Progenitor cell of endocrine pancreas (in vitro differentiated cells): ENCODE measurements at regions not wholly inside any gene's neighbourhood (a gene's known extent, or its start where the extent isn't known, plus 50 kb on each side); places are given as distances from the start of the nearest gene placed in this dataset.

Source experiments
- DNase-seq: peaks from one replicate; pipeline ENCODE4 v3.0.0; 2021; ENCODE audit warnings: low spot score; ENCODE audit not compliant: unreplicated experiment
- H3K27ac Mint-ChIP-seq: 2 replicates; pipeline ENCODE4 v1.8.0; 2021; ENCODE audit warnings: mild to moderate bottlenecking, moderate library complexity, mixed read lengths
- H3K27me3 Mint-ChIP-seq: 2 replicates; pipeline ENCODE4 v1.8.0; 2021; ENCODE audit warnings: mixed read lengths
- H3K36me3 Mint-ChIP-seq: 2 replicates; pipeline ENCODE4 v1.8.0; 2022; ENCODE audit warnings: mixed read lengths; ENCODE audit not compliant: insufficient read depth
- H3K4me1 Mint-ChIP-seq: 2 replicates; pipeline ENCODE4 v1.8.0; 2021; ENCODE audit warnings: low read depth, mixed read lengths
- H3K4me3 Mint-ChIP-seq: 2 replicates; pipeline ENCODE4 v1.8.0; 2021; ENCODE audit warnings: low read depth, mild to moderate bottlenecking, moderate library complexity, mixed read lengths
- H3K9me3 Mint-ChIP-seq: 2 replicates; pipeline ENCODE4 v1.8.0; 2021; ENCODE audit warnings: low read depth, mixed read lengths
- CTCF ChIP-seq: fragments of 200-600 bp; sonication (generic); IDR thresholded peaks from one replicate; pipeline ENCODE4 v1.5.0; 2021; ENCODE audit warnings: antibody characterized with exemption, mild to moderate bottlenecking; ENCODE audit not compliant: unreplicated experiment

GRCh38 chr2:45250176-45250575 is 240.9 kb upstream of the SIX2 start:
- Mint-ChIP-seq H3K4me3 (no peak overlapping the region), H3K36me3 (no peaks in the 10 kb centered on the region), H3K27ac (no peak overlapping the region), H3K27me3 (peaks cover 5% of the 10 kb centered on the region), H3K4me1 (no peaks in the 10 kb centered on the region), H3K9me3 (no peaks in the 10 kb centered on the region)
- DNase-seq, result no peak
- no peak for TF ChIP-seq CTCF

DNA sequence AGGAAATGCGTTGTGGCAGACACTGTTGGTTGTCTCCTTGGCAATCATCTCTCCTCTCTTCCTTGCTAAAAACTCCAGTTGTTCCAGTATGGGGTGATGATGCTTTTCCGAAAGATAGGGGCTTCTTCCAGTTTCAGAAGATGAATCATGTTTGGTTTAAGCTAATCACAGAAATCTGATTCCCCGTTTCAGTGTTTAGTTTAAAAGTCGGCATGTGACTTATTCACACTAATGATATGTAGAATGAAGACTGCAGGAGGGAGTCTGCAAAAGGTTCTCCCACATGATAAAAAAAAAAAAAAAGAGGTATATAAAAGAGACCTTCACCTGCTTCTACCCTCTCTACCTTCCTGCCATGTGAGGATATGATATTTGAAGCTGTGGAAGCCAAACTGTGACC is 239.0 kb upstream of the SIX2 start:
- Mint-ChIP-seq H3K27ac (no peak overlapping the region), H3K9me3 (no peaks in the 10 kb centered on the region), H3K4me1 (no peaks in the 10 kb centered on the region), H3K36me3 (no peaks in the 10 kb centered on the region), H3K27me3 (peaks cover 5% of the 10 kb centered on the region), H3K4me3 (no peak overlapping the region)
- DNase-seq, result no peak
- TF ChIP-seq CTCF, result no peak

- H3K9me3 Mint-ChIP-seq, result no peaks in the 10 kb centered on the region
- peaks cover 14% of the 10 kb centered on the region for H3K4me1 Mint-ChIP-seq
- no peaks in the 10 kb centered on the region for H3K36me3 Mint-ChIP-seq
- no peak overlapping the region for H3K4me3 Mint-ChIP-seq
- peaks cover 5% of the 10 kb centered on the region for H3K27me3 Mint-ChIP-seq
- no peak for TF ChIP-seq CTCF
- no peak for DNase-seq
- H3K27ac Mint-ChIP-seq, result no peak overlapping the region
Measured at GRCh38 chr2:45244928-45245327, 235.7 kb upstream of the SIX2 start.

DNA sequence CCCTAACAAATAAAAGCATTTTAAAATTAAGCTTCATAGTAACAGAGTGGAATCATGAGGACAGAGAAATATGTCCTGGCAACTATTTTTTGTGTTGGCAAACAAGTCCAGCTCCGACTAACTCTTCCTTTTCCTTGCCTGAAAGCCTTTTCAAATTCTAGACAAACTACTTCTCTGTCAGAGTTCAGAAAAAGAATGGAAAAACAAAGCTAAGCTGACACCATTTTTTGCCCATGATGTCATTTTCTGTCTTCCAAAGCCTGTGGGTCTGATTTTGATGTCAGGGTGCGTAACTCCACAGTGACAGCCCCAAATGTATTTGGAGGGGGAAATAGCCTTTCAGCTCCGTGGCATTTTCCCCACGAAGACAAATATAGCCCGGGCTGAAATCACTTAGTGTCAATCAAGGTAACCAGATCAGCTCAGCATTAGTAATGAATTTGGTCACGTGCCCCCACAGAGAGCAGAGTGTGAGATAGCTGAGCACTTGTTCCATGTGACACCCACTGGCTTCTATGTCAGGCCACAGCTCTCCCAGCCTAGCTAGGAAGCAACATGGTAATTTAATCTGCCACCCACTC is 233.0 kb upstream of the SIX2 start:
- TF ChIP-seq CTCF, result no peak
- Mint-ChIP-seq H3K9me3 (no peaks in the 10 kb centered on the region), H3K27me3 (no peaks in the 10 kb centered on the region), H3K27ac (peak overlapping the region; percentile 81), H3K36me3 (no peaks in the 10 kb centered on the region), H3K4me1 (peaks cover 14% of the 10 kb centered on the region), H3K4me3 (no peak overlapping the region)
- DNase-seq, result no peak

DNA sequence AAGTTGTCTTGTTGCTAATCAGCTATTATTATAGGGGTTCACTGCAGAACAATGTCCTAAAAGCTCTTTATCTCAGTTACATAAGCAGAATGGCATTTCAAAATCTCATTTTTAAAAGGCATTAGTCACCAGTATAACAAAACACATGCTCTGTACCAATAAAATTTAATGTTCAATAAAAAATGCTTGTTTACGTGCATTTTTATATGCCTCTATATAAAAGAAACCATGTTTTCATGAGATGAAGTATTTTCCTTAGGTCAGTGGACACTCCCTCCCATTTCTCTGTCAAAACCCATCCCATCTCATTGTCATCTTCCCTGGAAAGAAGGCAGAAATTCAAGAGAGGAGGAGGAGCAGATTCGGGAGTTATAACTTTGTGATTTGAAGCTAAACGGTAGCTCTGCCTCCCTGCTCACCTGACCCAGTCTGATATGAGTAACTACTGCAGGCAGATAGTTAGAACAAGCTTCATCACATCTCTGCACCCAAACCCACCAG is 231.9 kb upstream of the SIX2 start:
- H3K27me3 Mint-ChIP-seq, result no peaks in the 10 kb centered on the region
- no peak overlapping the region for H3K4me3 Mint-ChIP-seq
- no peak overlapping the region for H3K27ac Mint-ChIP-seq
- TF ChIP-seq CTCF, result no peak
- H3K36me3 Mint-ChIP-seq, result no peaks in the 10 kb centered on the region
- DNase-seq, result no peak
- no peaks in the 10 kb centered on the region for H3K9me3 Mint-ChIP-seq
- H3K4me1 Mint-ChIP-seq, result peaks cover 14% of the 10 kb centered on the region
